ENCODE measurements at regions not wholly inside any gene's neighbourhood (a gene's known extent, or its start where the extent isn't known, plus 50 kb on each side); places are given as distances from the start of the nearest gene placed in this dataset.

- H3K27me3 ChIP-seq (replicated peaks in 1 of 2; ENCODE audit: control insufficient read depth in 2 of 2, extremely low read depth in 1 of 2, insufficient read depth in 2 of 2, low read length in 1 of 2) = peaks cover 0 to 9% of the 10 kb centered on the region in 2 experiments
- CTCF ChIA-PET = no interaction called here
- no peak overlapping the region for H3K4me3 ChIP-seq (ENCODE audit: control insufficient read depth in 1 of 2, extremely low read depth in 1 of 2, low read length in 1 of 2)
- peaks cover 0 to 6% (median 0%) of the 10 kb centered on the region in 3 donors for H3K9me3 Mint-ChIP-seq
- H3K9me3 ChIP-seq = no peaks in the 10 kb centered on the region
- no peak overlapping the region for H3K27ac ChIP-seq (ENCODE audit: low read length)
- no CpG with 5 or more reads among the region's 2 CpGs for WGBS (ENCODE audit: insufficient coverage)
- ATAC-seq (replicated peaks in 1 of 4) = no peak
- H3K4me1 Mint-ChIP-seq = no peaks in the 10 kb centered on the region
- POLR2A ChIA-PET = no interaction called here
- H3K4me3 Mint-ChIP-seq = no peak overlapping the region
- no peak for DNase-seq
- H3K27me3 Mint-ChIP-seq = peaks cover 10 to 21% of the 10 kb centered on the region in 2 donors
- no peaks in the 10 kb centered on the region for H3K36me3 Mint-ChIP-seq
- H3K4me1 ChIP-seq (ENCODE audit: control insufficient read depth in 1 of 2, extremely low read depth in 1 of 2, insufficient read depth in 2 of 2, low read length in 2 of 2) = no peaks in the 10 kb centered on the region
- no peak overlapping the region for H3K27ac Mint-ChIP-seq
- no peaks in the 10 kb centered on the region for H3K36me3 ChIP-seq (ENCODE audit: control insufficient read depth in 2 of 2, extremely low read depth in 1 of 2, insufficient read depth in 1 of 2, low read length in 1 of 2)
These were observed 199.7 kb downstream of the C11orf91 start for GRCh38 chr11:33500861-33501479.

DNA sequence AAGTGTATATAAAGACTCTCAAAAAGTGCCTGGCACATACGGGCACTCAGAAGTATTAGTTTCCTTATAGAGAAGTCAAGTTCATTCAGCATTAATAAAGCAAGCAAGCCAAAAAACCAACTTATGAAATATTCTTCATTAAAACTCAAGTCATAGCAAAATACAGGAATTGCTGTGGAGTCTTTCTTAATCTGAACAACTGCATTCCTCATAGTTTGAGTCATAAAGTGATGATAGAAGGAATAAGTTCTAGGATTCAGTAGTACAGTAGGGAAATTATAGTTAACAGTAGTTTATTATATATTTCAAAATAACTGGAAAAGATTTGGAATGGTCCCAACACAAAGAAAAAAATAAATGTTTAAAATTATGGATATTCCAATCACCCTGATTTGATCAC, 200.3 kb downstream of the C11orf91 start:
- Histone ChIP-seq H3K4me3 (ENCODE audit: control insufficient read depth in 1 of 2, extremely low read depth in 1 of 2, low read length in 1 of 2) (no peak overlapping the region), H3K27ac (ENCODE audit: low read length) (no peak overlapping the region), H3K27me3 (replicated peaks in 1 of 2; ENCODE audit: control insufficient read depth in 2 of 2, extremely low read depth in 1 of 2, insufficient read depth in 2 of 2, low read length in 1 of 2) (peaks cover 0 to 9% of the 10 kb centered on the region in 2 experiments), H3K9me3 (no peaks in the 10 kb centered on the region), H3K36me3 (ENCODE audit: control insufficient read depth in 2 of 2, extremely low read depth in 1 of 2, insufficient read depth in 1 of 2, low read length in 1 of 2) (no peaks in the 10 kb centered on the region), H3K4me1 (ENCODE audit: control insufficient read depth in 1 of 2, extremely low read depth in 1 of 2, insufficient read depth in 2 of 2, low read length in 2 of 2) (no peaks in the 10 kb centered on the region)
- ATAC-seq (replicated peaks in 1 of 4) (no peak), DNase-seq (no peak)
- ChIA-PET POLR2A (no interaction called here), CTCF (no interaction called here)
- no CpG with 5 or more reads among the region's 1 CpG for WGBS (ENCODE audit: insufficient coverage)
- peaks cover 8 to 18% of the 10 kb centered on the region in 2 donors for H3K27me3 Mint-ChIP-seq
- H3K4me1 Mint-ChIP-seq = no peaks in the 10 kb centered on the region
- H3K4me3 Mint-ChIP-seq = no peak overlapping the region
- H3K36me3 Mint-ChIP-seq = no peaks in the 10 kb centered on the region
- H3K9me3 Mint-ChIP-seq = peaks cover 0 to 6% (median 0%) of the 10 kb centered on the region in 3 donors
- H3K27ac Mint-ChIP-seq = no peak overlapping the region

DNA sequence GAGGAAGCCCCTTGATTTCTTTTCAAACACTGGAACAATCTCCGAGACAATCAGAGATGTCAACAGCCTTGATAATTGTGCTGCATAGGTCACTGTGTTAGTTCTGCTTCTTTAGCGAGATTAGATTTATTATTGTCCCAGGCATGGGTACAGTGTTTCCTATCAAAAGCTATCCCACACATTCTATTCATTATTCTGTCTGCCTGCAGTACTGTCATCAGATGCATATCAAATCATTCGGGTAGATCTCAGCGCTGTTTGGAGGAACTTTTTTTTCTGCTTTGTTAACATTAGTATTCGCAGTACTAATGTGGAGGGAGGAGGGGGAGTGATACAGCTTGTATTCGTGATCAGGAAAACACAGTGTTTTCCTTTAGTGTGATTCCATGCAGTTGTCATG, 208.0 kb downstream of the C11orf91 start:
- peaks cover 20 to 43% of the 10 kb centered on the region in 2 donors for H3K27me3 Mint-ChIP-seq
- Histone ChIP-seq H3K9me3 (no peaks in the 10 kb centered on the region), H3K4me1 (ENCODE audit: control insufficient read depth in 1 of 2, extremely low read depth in 1 of 2, insufficient read depth in 2 of 2, low read length in 2 of 2) (no peaks in the 10 kb centered on the region), H3K27ac (ENCODE audit: low read length) (no peak overlapping the region), H3K4me3 (ENCODE audit: control insufficient read depth in 1 of 2, extremely low read depth in 1 of 2, low read length in 1 of 2) (no peak overlapping the region), H3K36me3 (ENCODE audit: control insufficient read depth in 2 of 2, extremely low read depth in 1 of 2, insufficient read depth in 1 of 2, low read length in 1 of 2) (no peaks in the 10 kb centered on the region), H3K27me3 (replicated peaks in 1 of 2; ENCODE audit: control insufficient read depth in 2 of 2, extremely low read depth in 1 of 2, insufficient read depth in 2 of 2, low read length in 1 of 2) (peaks cover 3 to 4% of the 10 kb centered on the region in 2 experiments)
- ATAC-seq (replicated peaks in 1 of 4) (no peak), DNase-seq (no peak)
- no peaks in the 10 kb centered on the region for H3K36me3 Mint-ChIP-seq
- WGBS (ENCODE audit: insufficient coverage) = 51% methylated on average over 4 of the region's 6 CpGs
- no peak overlapping the region for H3K4me3 Mint-ChIP-seq
- no peaks in the 10 kb centered on the region for H3K4me1 Mint-ChIP-seq
- ChIA-PET CTCF (no interaction called here), POLR2A (no interaction called here)
- H3K27ac Mint-ChIP-seq = no peak overlapping the region
- H3K9me3 Mint-ChIP-seq = no peaks in the 10 kb centered on the region

- DNase-seq (no peak), ATAC-seq (replicated peaks in 1 of 4) (no peak)
- Mint-ChIP-seq H3K4me3 (no peak overlapping the region), H3K9me3 (no peaks in the 10 kb centered on the region), H3K27me3 (peaks cover 25 to 44% of the 10 kb centered on the region in 2 donors), H3K36me3 (no peaks in the 10 kb centered on the region), H3K4me1 (no peaks in the 10 kb centered on the region), H3K27ac (no peak overlapping the region)
- Histone ChIP-seq H3K9me3 (no peaks in the 10 kb centered on the region), H3K27ac (ENCODE audit: low read length) (no peak overlapping the region), H3K36me3 (ENCODE audit: control insufficient read depth in 2 of 2, extremely low read depth in 1 of 2, insufficient read depth in 1 of 2, low read length in 1 of 2) (no peaks in the 10 kb centered on the region), H3K4me3 (ENCODE audit: control insufficient read depth in 1 of 2, extremely low read depth in 1 of 2, low read length in 1 of 2) (no peak overlapping the region), H3K4me1 (ENCODE audit: control insufficient read depth in 1 of 2, extremely low read depth in 1 of 2, insufficient read depth in 2 of 2, low read length in 2 of 2) (no peaks in the 10 kb centered on the region), H3K27me3 (replicated peaks in 1 of 2; ENCODE audit: control insufficient read depth in 2 of 2, extremely low read depth in 1 of 2, insufficient read depth in 2 of 2, low read length in 1 of 2) (peaks cover 0 to 4% of the 10 kb centered on the region in 2 experiments)
- ChIA-PET CTCF (no interaction called here), POLR2A (no interaction called here)
- WGBS (ENCODE audit: insufficient coverage) = 63% methylated on average over 2 of the region's 3 CpGs
These were observed 209.7 kb downstream of the C11orf91 start for GRCh38 chr11:33490842-33491370.

- Mint-ChIP-seq H3K36me3 (no peaks in the 10 kb centered on the region), H3K4me1 (no peaks in the 10 kb centered on the region), H3K27me3 (peaks cover 27 to 49% of the 10 kb centered on the region in 2 donors), H3K27ac (no peak overlapping the region), H3K9me3 (no peaks in the 10 kb centered on the region), H3K4me3 (no peak overlapping the region)
- Histone ChIP-seq H3K4me3 (ENCODE audit: control insufficient read depth in 1 of 2, extremely low read depth in 1 of 2, low read length in 1 of 2) (no peak overlapping the region), H3K27ac (ENCODE audit: low read length) (no peak overlapping the region), H3K9me3 (no peaks in the 10 kb centered on the region), H3K36me3 (ENCODE audit: control insufficient read depth in 2 of 2, extremely low read depth in 1 of 2, insufficient read depth in 1 of 2, low read length in 1 of 2) (no peaks in the 10 kb centered on the region), H3K4me1 (ENCODE audit: control insufficient read depth in 1 of 2, extremely low read depth in 1 of 2, insufficient read depth in 2 of 2, low read length in 2 of 2) (no peaks in the 10 kb centered on the region), H3K27me3 (replicated peaks in 1 of 2; ENCODE audit: control insufficient read depth in 2 of 2, extremely low read depth in 1 of 2, insufficient read depth in 2 of 2, low read length in 1 of 2) (peaks cover 0 to 4% of the 10 kb centered on the region in 2 experiments)
- ATAC-seq (replicated peaks in 1 of 4) (no peak), DNase-seq (no peak)
- ChIA-PET POLR2A (no interaction called here), CTCF (no interaction called here)
- WGBS (ENCODE audit: insufficient coverage) = 72% methylated on average over 2 of the region's 3 CpGs
These were observed 211.7 kb downstream of the C11orf91 start for GRCh38 chr11:33488971-33489370.

GRCh38 chr11:33480626-33481025, 220.0 kb downstream of the C11orf91 start:
- no peaks in the 10 kb centered on the region for H3K9me3 Mint-ChIP-seq
- ChIA-PET POLR2A (no interaction called here), CTCF (no interaction called here)
- H3K27me3 Mint-ChIP-seq = peaks cover 8 to 25% of the 10 kb centered on the region in 2 donors
- H3K9me3 ChIP-seq = no peaks in the 10 kb centered on the region
- H3K4me3 Mint-ChIP-seq = no peak overlapping the region
- H3K4me1 Mint-ChIP-seq = no peaks in the 10 kb centered on the region
- WGBS (ENCODE audit: insufficient coverage) = no CpG with 5 or more reads among the region's 3 CpGs
- no peaks in the 10 kb centered on the region for H3K36me3 Mint-ChIP-seq
- H3K4me3 ChIP-seq (ENCODE audit: control insufficient read depth in 1 of 2, extremely low read depth in 1 of 2, low read length in 1 of 2) = no peak overlapping the region
- peaks cover 2 to 12% of the 10 kb centered on the region in 2 experiments for H3K27me3 ChIP-seq (replicated peaks in 1 of 2; ENCODE audit: control insufficient read depth in 2 of 2, extremely low read depth in 1 of 2, insufficient read depth in 2 of 2, low read length in 1 of 2)
- no peak overlapping the region for H3K27ac ChIP-seq (ENCODE audit: low read length)
- DNase-seq (no peak), ATAC-seq (replicated peaks in 1 of 4) (no peak)
- no peaks in the 10 kb centered on the region for H3K36me3 ChIP-seq (ENCODE audit: control insufficient read depth in 2 of 2, extremely low read depth in 1 of 2, insufficient read depth in 1 of 2, low read length in 1 of 2)
- no peaks in the 10 kb centered on the region for H3K4me1 ChIP-seq (ENCODE audit: control insufficient read depth in 1 of 2, extremely low read depth in 1 of 2, insufficient read depth in 2 of 2, low read length in 2 of 2)
- H3K27ac Mint-ChIP-seq = no peak overlapping the region

DNA sequence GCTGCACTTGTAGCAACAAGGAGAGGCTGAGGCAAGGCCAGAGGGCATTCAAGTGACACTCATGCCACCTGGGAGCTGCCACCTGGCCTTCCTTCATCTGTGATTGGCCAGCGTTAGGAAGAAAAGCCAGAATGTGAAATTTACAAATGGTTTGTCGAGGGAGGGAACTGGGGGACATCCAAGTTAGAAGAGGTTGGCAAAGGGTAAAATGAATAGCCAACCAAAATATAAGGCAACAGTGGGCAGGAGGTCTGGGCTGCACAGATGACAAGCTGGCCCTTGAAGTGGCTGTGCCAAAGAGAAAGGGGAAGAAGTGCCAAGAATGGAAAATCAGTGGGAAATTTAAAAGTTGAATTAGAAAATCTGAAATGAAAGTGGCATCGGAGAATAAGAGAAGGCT, 221.4 kb downstream of the C11orf91 start:
- Mint-ChIP-seq H3K4me3 (no peak overlapping the region), H3K27me3 (peaks cover 7 to 26% of the 10 kb centered on the region in 2 donors), H3K4me1 (no peaks in the 10 kb centered on the region), H3K27ac (no peak overlapping the region), H3K9me3 (no peaks in the 10 kb centered on the region), H3K36me3 (no peaks in the 10 kb centered on the region)
- ChIA-PET CTCF (no interaction called here), POLR2A (no interaction called here)
- ATAC-seq (replicated peaks in 1 of 4) (no peak), DNase-seq (no peak)
- H3K4me3 ChIP-seq (ENCODE audit: control insufficient read depth in 1 of 2, extremely low read depth in 1 of 2, low read length in 1 of 2) = no peak overlapping the region
- H3K4me1 ChIP-seq (ENCODE audit: control insufficient read depth in 1 of 2, extremely low read depth in 1 of 2, insufficient read depth in 2 of 2, low read length in 2 of 2) = no peaks in the 10 kb centered on the region
- no peaks in the 10 kb centered on the region for H3K36me3 ChIP-seq (ENCODE audit: control insufficient read depth in 2 of 2, extremely low read depth in 1 of 2, insufficient read depth in 1 of 2, low read length in 1 of 2)
- H3K27ac ChIP-seq (ENCODE audit: low read length) = no peak overlapping the region
- H3K27me3 ChIP-seq (replicated peaks in 1 of 2; ENCODE audit: control insufficient read depth in 2 of 2, extremely low read depth in 1 of 2, insufficient read depth in 2 of 2, low read length in 1 of 2) = peaks cover 2 to 15% of the 10 kb centered on the region in 2 experiments
- H3K9me3 ChIP-seq = no peaks in the 10 kb centered on the region
- 83% methylated on average over 3 of the region's 3 CpGs for WGBS (ENCODE audit: insufficient coverage)

Measured in T-cell (primary cell).